C1 segment of cervical spinal cord (tissue), 14 donors: ENCODE measurements at regions not wholly inside any gene's neighbourhood (a gene's known extent, or its start where the extent isn't known, plus 50 kb on each side); places are given as distances from the start of the nearest gene placed in this dataset.

Source experiments
- DNase-seq, 14 donors: peaks; one replicate each; lab custom pipeline; 2025; lab: John Stamatoyannopoulos, UW

- no peak for DNase-seq
These were observed 151.3 kb upstream of the GJB5 start for GRCh38 chr1:34603594-34603993.

- no peak for DNase-seq
These were observed 148.3 kb upstream of the GJB5 start for GRCh38 chr1:34606504-34606903.

- no peak for DNase-seq
These were observed 144.8 kb upstream of the GJB5 start for GRCh38 chr1:34610063-34610462.

- DNase-seq = no peak
These were observed 143.3 kb upstream of the GJB5 start for GRCh38 chr1:34611571-34611970.

GRCh38 chr1:34612091-34612827, 142.6 kb upstream of the GJB5 start:
- DNase-seq = no peak

GRCh38 chr1:34617321-34618118, 137.3 kb upstream of the GJB5 start:
- DNase-seq = no peak

GRCh38 chr1:34618381-34618780, 136.5 kb upstream of the GJB5 start:
- no peak for DNase-seq

- no peak for DNase-seq
These were observed 135.6 kb upstream of the GJB5 start for GRCh38 chr1:34619256-34619655.

GRCh38 chr1:34621916-34622315, 132.9 kb upstream of the GJB5 start:
- no peak for DNase-seq

GRCh38 chr1:34625521-34626015, 129.3 kb upstream of the GJB5 start:
- no peak for DNase-seq

GRCh38 chr1:34627465-34628240, 127.2 kb upstream of the GJB5 start:
- no peak for DNase-seq

- DNase-seq = no peak
These were observed 123.7 kb upstream of the GJB5 start for GRCh38 chr1:34631126-34631525.

- no peak for DNase-seq
These were observed 115.1 kb upstream of the GJB5 start for GRCh38 chr1:34639701-34640100.

GRCh38 chr1:34640654-34641401, 114.0 kb upstream of the GJB5 start:
- DNase-seq = no peak

GRCh38 chr1:34642679-34643078, 112.2 kb upstream of the GJB5 start:
- no peak for DNase-seq

GRCh38 chr1:34645109-34645688, 109.6 kb upstream of the GJB5 start:
- DNase-seq = no peak

GRCh38 chr1:34645919-34646318, 108.9 kb upstream of the GJB5 start:
- no peak for DNase-seq

GRCh38 chr1:34648501-34648900, 106.3 kb upstream of the GJB5 start:
- DNase-seq = no peak

GRCh38 chr1:34650090-34650489, 104.8 kb upstream of the GJB5 start:
- no peak for DNase-seq

- no peak for DNase-seq
These were observed 104.0 kb upstream of the GJB5 start for GRCh38 chr1:34650800-34651199.

- DNase-seq = no peak
These were observed 101.7 kb upstream of the GJB5 start for GRCh38 chr1:34653110-34653509.
